GM18505 (cell line): ENCODE measurements at regions not wholly inside any gene's neighbourhood (a gene's known extent, or its start where the extent isn't known, plus 50 kb on each side); places are given as distances from the start of the nearest gene placed in this dataset.

ENCODE experiments used
- ATAC-seq: cut with Tn5 transposase; IDR thresholded peaks from one replicate; pipeline ENCODE4 v1.9.1; 2021; ENCODE audit not compliant: unreplicated experiment
- POLR2A ChIP-seq: IDR thresholded peaks from 4 replicates; pipeline ENCODE4 v1.6.1; 2011; ENCODE audit warnings: borderline replicate concordance; ENCODE audit not compliant: insufficient read depth, insufficient read length; ENCODE audit errors: extremely low read depth

GRCh38 chr6:145245119-145245518 lies 490.2 kb downstream of the EPM2A start:
- ATAC-seq, result no peak

GRCh38 chr6:145247692-145248419 lies 487.5 kb downstream of the EPM2A start:
- no peak for ATAC-seq
- no peak for TF ChIP-seq POLR2A

More at GRCh38 chr6:145245119-145245518, 490.2 kb downstream of the EPM2A start:
- no peak for TF ChIP-seq POLR2A

DNA sequence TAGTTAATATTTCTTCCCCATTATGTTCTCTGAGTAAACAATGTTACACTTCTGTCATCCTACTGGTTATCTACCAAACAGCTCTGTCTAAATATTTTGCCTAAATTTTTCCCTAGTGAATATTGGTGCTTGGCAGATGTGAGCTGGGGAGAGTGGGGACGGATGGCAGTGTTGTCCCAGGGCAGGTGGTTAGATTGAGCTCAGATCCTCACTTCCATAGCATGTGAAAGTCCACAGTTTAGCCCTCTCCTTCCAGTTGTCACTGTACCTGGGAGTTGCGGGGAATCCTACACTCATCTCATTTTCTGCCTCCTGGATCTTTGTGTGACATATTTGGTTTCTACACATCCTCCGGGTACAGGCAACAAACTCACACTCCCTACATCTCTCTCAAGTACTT lies 484.9 kb downstream of the EPM2A start:
- no peak for TF ChIP-seq POLR2A
- no peak for ATAC-seq

GRCh38 chr6:145252737-145253136 lies 482.6 kb downstream of the EPM2A start:
- no peak for TF ChIP-seq POLR2A
- no peak for ATAC-seq

GRCh38 chr6:145254649-145255401 lies 480.5 kb downstream of the EPM2A start:
- no peak for TF ChIP-seq POLR2A
- ATAC-seq, result no peak

DNA sequence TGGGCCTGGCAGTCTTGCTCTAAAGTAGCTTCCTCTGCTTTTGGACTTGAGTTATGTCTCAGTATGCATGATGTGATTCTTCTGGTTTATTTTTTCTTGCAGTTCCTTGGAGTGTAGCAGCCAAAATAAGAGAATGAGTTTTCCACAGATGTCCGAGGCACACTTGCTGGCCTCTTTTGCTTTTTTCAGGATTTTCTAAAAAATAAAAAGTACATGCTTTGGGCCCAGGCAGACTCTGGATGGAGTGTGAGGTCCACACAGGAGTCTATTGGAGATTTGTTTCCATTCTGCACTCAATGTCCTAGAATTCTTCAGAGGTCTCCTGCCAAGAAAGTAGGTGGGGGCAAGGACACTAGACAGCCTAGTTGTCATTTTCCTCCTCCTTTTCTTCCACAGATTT lies 477.6 kb downstream of the EPM2A start:
- TF ChIP-seq POLR2A, result no peak
- ATAC-seq, result no peak

- no peak for ATAC-seq
- TF ChIP-seq POLR2A, result no peak
Observed at GRCh38 chr6:145258122-145258521, 477.2 kb downstream of the EPM2A start.

GRCh38 chr6:145260484-145261175 lies 474.7 kb downstream of the EPM2A start:
- no peak for ATAC-seq
- TF ChIP-seq POLR2A, result no peak

- no peak for TF ChIP-seq POLR2A
- ATAC-seq, result no peak
Observed at GRCh38 chr6:145261758-145262157, 473.6 kb downstream of the EPM2A start.

- no peak for ATAC-seq
- no peak for TF ChIP-seq POLR2A
Observed at GRCh38 chr6:145262771-145263170, 472.5 kb downstream of the EPM2A start.

DNA sequence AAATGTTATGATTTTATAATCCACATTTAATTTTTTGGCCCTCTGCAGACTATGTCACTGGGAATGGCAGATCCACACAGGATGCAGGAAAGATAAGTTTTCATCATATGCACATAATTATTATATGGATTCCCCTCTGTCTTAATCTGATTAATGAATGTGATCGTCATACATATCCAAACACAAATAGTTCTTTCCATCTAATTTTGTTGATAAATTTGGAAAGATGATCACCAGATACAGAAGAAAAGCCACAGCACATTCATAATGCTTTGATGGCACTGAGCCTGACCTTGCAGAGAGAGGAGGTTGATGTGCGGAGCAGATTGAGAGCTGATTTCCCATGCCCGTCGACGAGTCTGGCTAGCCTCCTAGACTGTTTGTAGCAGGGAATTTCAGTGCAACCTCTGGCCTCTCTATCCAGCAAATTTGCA lies 471.5 kb downstream of the EPM2A start:
- TF ChIP-seq POLR2A, result no peak
- no peak for ATAC-seq

DNA sequence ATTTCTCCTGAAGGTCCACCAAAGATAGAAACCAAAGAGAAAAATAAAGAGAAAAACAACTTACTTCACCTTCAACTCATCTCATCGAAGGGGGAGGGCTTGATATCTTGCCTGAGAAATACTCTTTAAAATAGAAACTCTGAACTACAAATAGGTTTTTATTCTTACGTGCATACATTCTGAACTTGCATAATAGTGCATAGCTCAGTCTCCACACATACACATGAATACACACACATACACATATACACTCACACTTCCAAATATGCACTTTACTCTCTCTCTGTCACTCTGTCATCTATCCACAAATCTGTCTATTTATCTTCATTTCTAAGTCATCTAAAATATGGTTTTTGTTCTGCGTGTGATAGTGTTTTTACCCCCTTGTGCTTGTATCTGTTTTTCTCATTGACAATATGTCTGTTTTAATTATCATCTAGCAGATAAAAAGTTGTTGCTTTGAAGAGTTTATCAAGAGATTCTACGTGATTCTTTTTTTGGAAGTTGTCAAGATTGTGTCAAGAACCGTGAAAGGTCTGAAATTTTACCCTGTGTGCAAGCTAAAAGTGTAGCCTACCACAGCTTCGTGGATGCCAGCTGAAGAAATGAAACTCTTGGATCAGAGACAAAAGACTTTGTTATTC lies 468.8 kb downstream of the EPM2A start:
- ATAC-seq, result no peak
- TF ChIP-seq POLR2A, result no peak
